ENCODE measurements at regions not wholly inside any gene's neighbourhood (a gene's known extent, or its start where the extent isn't known, plus 50 kb on each side); places are given as distances from the start of the nearest gene placed in this dataset.
A peak's percentile ranks its signal among the peaks of the same experiment; 100 is the strongest.

DNA sequence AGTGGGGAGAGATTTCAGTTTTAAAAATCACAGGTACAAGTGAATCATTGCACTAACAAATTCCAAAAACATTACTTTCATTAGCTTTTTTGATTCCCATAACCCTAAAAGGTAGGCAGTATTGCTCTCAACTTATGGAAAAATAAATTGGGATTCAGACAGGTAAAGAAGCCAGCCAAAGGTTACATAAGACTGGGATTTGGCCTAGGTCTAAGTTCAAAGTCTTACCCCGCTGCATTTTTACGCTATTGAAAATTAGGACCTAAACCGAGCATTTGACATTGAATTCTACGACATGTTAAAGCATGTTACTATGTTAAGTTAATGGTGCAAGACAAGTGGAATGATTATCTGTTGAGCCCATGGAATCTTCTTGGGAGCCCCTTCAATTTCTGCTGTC is 89.6 kb downstream of the ENC1 start:
- TF ChIP-seq TEAD4 (IDR thresholded peaks at IDR 0.05) = no peak
- no peak for TF ChIP-seq NFIC (IDR thresholded peaks at IDR 0.05)
- TF ChIP-seq CEBPB (IDR thresholded peaks at IDR 0.05) = no peak
- TF ChIP-seq, protein P1, sequence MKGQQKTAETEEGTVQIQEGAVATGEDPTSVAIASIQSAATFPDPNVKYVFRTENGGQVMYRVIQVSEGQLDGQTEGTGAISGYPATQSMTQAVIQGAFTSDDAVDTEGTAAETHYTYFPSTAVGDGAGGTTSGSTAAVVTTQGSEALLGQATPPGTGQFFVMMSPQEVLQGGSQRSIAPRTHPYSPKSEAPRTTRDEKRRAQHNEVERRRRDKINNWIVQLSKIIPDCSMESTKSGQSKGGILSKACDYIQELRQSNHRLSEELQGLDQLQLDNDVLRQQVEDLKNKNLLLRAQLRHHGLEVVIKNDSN (IDR thresholded peaks at IDR 0.05) = no peak
- TF ChIP-seq, protein P2, sequence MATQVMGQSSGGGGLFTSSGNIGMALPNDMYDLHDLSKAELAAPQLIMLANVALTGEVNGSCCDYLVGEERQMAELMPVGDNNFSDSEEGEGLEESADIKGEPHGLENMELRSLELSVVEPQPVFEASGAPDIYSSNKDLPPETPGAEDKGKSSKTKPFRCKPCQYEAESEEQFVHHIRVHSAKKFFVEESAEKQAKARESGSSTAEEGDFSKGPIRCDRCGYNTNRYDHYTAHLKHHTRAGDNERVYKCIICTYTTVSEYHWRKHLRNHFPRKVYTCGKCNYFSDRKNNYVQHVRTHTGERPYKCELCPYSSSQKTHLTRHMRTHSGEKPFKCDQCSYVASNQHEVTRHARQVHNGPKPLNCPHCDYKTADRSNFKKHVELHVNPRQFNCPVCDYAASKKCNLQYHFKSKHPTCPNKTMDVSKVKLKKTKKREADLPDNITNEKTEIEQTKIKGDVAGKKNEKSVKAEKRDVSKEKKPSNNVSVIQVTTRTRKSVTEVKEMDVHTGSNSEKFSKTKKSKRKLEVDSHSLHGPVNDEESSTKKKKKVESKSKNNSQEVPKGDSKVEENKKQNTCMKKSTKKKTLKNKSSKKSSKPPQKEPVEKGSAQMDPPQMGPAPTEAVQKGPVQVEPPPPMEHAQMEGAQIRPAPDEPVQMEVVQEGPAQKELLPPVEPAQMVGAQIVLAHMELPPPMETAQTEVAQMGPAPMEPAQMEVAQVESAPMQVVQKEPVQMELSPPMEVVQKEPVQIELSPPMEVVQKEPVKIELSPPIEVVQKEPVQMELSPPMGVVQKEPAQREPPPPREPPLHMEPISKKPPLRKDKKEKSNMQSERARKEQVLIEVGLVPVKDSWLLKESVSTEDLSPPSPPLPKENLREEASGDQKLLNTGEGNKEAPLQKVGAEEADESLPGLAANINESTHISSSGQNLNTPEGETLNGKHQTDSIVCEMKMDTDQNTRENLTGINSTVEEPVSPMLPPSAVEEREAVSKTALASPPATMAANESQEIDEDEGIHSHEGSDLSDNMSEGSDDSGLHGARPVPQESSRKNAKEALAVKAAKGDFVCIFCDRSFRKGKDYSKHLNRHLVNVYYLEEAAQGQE (IDR thresholded peaks at IDR 0.05; ENCODE audit: low read depth) = no peak
- TF ChIP-seq EP300 (IDR thresholded peaks at IDR 0.05; ENCODE audit: borderline replicate concordance) = no peak
- no peak for TF ChIP-seq EGR1 (IDR thresholded peaks at IDR 0.05)
- TF ChIP-seq RAD21 (IDR thresholded peaks at IDR 0.05; ENCODE audit: low read depth) = no peak
- no peak for TF ChIP-seq ZBTB7A (IDR thresholded peaks at IDR 0.05; ENCODE audit: low read depth)

DNA sequence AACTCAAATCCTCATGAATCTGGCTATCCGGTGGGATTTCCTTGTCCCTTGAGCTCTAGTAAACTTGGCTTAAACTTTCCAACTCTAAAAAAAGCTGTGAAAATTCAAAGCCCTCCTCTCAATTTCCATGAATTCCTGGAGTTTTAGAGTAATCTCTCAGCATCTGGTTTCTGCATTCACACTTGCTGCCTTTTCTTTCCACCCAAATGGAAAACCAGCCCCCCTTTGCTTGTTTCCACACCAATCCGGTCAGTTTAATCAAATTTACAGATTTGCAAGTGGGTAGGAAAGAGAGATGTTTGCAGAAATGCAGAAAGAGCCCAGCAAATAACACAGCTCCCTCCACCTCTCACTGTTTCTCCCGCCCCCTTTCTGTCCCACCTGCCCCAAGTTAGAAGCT is 91.1 kb downstream of the ENC1 start:
- no peak for TF ChIP-seq FOXM1 (IDR thresholded peaks at IDR 0.05; ENCODE audit: borderline replicate concordance, low read depth)
- TF ChIP-seq EP300 (IDR thresholded peaks at IDR 0.05; ENCODE audit: borderline replicate concordance) = no peak
- TF ChIP-seq EGR1 (IDR thresholded peaks at IDR 0.05) = no peak
- no peak for TF ChIP-seq RAD21 (IDR thresholded peaks at IDR 0.05; ENCODE audit: low read depth)
- TF ChIP-seq ZBTB7A (IDR thresholded peaks at IDR 0.05; ENCODE audit: low read depth) = no peak
- no peak for TF ChIP-seq CREB1 (IDR thresholded peaks at IDR 0.05; ENCODE audit: low read depth)
- TF ChIP-seq, protein P3, sequence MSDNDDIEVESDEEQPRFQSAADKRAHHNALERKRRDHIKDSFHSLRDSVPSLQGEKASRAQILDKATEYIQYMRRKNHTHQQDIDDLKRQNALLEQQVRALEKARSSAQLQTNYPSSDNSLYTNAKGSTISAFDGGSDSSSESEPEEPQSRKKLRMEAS (IDR thresholded peaks at IDR 0.05) = no peak
- TF ChIP-seq, protein P1 (IDR thresholded peaks at IDR 0.05) = no peak
- TF ChIP-seq CEBPB (IDR thresholded peaks at IDR 0.05) = no peak
- no peak for TF ChIP-seq NFIC (IDR thresholded peaks at IDR 0.05)
- no peak for TF ChIP-seq TAF1 (IDR thresholded peaks at IDR 0.05; ENCODE audit: low read depth)
- no peak for TF ChIP-seq TEAD4 (IDR thresholded peaks at IDR 0.05)

DNA sequence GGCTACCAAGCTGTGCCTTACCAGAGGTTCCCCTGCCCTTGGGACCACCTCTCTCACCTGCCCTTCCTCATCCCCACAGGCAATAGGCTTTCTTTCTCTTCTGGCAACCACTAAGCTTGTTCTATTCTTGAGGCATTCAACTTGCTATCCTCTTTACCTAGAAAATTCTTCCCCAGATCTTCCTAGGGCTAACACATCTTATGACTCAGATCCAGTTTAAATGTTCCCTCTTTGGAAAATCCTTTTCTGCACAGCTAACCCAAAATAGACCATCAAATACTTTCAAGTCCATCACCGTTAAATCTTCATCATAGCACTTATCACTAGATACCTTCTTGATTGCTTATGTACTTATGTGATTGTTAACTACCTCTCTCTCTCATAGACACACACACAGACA is 93.7 kb downstream of the ENC1 start:
- no peak for TF ChIP-seq FOXM1 (IDR thresholded peaks at IDR 0.05; ENCODE audit: borderline replicate concordance, low read depth)
- TF ChIP-seq RAD21 (IDR thresholded peaks at IDR 0.05; ENCODE audit: low read depth) = no peak
- no peak for TF ChIP-seq TAF1 (IDR thresholded peaks at IDR 0.05; ENCODE audit: low read depth)
- no peak for TF ChIP-seq YY1 (IDR thresholded peaks at IDR 0.05; ENCODE audit: low read depth)

DNA sequence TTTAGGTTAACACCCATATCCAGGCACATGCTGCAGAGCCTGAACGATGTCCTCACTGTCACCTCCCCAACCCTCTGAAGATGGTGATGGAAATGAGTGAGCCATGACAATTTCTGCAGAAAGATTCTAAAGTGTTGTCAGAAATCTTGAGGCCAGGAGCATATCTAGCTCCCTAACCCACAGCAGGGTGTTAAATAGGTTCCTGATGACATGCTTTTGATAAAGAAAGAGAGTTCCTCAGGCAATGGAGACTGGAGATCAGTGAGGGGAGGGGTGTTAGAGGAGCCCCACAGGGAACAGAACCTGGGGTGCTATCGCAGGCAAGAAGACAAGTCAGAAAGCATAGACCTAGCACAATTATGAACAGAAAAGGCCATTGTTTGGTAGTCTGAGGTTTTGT is 95.7 kb downstream of the ENC1 start:
- TF ChIP-seq CEBPB (IDR thresholded peaks at IDR 0.05) = no peak
- TF ChIP-seq NFIC (IDR thresholded peaks at IDR 0.05) = no peak
- TF ChIP-seq ZBTB7A (IDR thresholded peaks at IDR 0.05; ENCODE audit: low read depth) = no peak
- TF ChIP-seq EGR1 (IDR thresholded peaks at IDR 0.05) = no peak

DNA sequence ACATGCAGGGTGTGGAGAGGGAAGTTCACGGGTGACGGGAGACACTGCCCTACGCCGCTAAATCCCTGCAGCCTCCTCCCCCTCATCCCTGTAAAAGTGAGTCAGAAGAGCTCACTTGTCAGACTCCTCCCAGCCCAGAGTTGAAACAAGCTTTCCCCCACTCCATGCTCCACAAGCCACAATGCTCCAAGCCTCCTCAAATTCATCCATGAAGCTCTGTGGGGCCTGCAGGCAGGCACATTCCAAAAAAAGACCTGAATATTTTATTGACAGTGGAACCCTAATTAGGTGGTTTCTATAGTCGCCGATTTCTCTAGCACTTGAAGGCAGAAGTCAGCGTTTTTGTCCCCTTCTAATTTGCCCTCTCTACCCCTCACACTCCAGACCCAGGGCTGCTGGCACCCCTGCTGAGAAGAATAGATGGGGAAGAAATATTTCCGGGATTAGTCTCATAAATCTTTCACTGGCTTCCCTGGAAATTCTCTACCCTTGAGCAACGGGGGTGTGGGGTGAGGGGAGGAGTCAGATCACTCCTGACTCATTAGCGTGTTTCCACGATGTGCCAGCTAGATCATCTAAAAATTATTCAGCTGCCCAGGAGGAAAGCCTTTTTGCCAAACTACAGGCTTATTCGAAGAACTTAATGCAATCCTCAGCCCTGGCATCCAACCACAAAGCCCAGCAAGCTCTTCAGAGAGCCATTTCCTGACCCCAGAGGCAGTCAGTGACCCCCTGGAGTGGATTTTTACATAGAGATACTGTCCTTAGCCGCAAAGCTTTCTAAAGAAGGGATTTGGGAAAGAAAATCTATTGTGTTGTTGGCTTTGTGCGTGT is 97.1 kb downstream of the ENC1 start:
- peak; percentile 34; the same call in 1 of the 2 replicates for TF ChIP-seq FOXM1 (IDR thresholded peaks at IDR 0.05; ENCODE audit: borderline replicate concordance, low read depth)
- no peak for TF ChIP-seq ZBTB7A (IDR thresholded peaks at IDR 0.05; ENCODE audit: low read depth)
- no peak for TF ChIP-seq YY1 (IDR thresholded peaks at IDR 0.05; ENCODE audit: low read depth)
- peak; percentile 58 for TF ChIP-seq TEAD4 (IDR thresholded peaks at IDR 0.05)
- TF ChIP-seq, protein P2 (IDR thresholded peaks at IDR 0.05; ENCODE audit: low read depth) = no peak
- TF ChIP-seq CEBPB (IDR thresholded peaks at IDR 0.05) = peak; percentile 29; the same call in 1 of the 2 replicates
- peak; percentile 79 for TF ChIP-seq EP300 (IDR thresholded peaks at IDR 0.05; ENCODE audit: borderline replicate concordance)
- TF ChIP-seq TAF1 (IDR thresholded peaks at IDR 0.05; ENCODE audit: low read depth) = no peak
- TF ChIP-seq, protein P1 (IDR thresholded peaks at IDR 0.05) = no peak
- no peak for TF ChIP-seq EGR1 (IDR thresholded peaks at IDR 0.05)
- peak; percentile 7; the same call in 1 of the 2 replicates for TF ChIP-seq RAD21 (IDR thresholded peaks at IDR 0.05; ENCODE audit: low read depth)
- TF ChIP-seq, protein P3 (IDR thresholded peaks at IDR 0.05) = 0 out of 2 replicates have a peak, but pooled peaks have one; percentile 22
- peak; percentile 79 for TF ChIP-seq TCF12 (IDR thresholded peaks at IDR 0.05; ENCODE audit: low read depth)
- 0 out of 2 replicates have a peak, but pooled peaks have one; percentile 51 for TF ChIP-seq NFIC (IDR thresholded peaks at IDR 0.05)
- no peak for TF ChIP-seq CREB1 (IDR thresholded peaks at IDR 0.05; ENCODE audit: low read depth)
